ENCODE measurements at regions not wholly inside any gene's neighbourhood (a gene's known extent, or its start where the extent isn't known, plus 50 kb on each side); places are given as distances from the start of the nearest gene placed in this dataset.

- no peaks in the 10 kb centered on the region for H3K4me1 Mint-ChIP-seq
- no peak for ATAC-seq
- DNase-seq = no peak
- H3K36me3 Mint-ChIP-seq (ENCODE audit: low read depth) = no peaks in the 10 kb centered on the region
- ChIA-PET POLR2A (no interaction called here), CTCF (no interaction called here)
- H3K27me3 Mint-ChIP-seq = peaks cover 6% of the 10 kb centered on the region
- H3K9me3 Mint-ChIP-seq (ENCODE audit: low read depth) = peaks cover 9% of the 10 kb centered on the region
- no peak overlapping the region for H3K27ac Mint-ChIP-seq
- intact Hi-C loops (cut with DNase I, micrococcal nuclease) = no loop called here
- no peak overlapping the region for H3K4me3 Mint-ChIP-seq
Measured at GRCh38 chr12:114215746-114216145, 190.2 kb downstream of the TBX5 start.

- H3K4me1 Mint-ChIP-seq = no peaks in the 10 kb centered on the region
- POLR2A ChIA-PET = no interaction called here
- intact Hi-C loops (cut with DNase I, micrococcal nuclease) = no loop called here
Measured at GRCh38 chr12:114213055-114213581, 192.8 kb downstream of the TBX5 start.

GRCh38 chr12:114209861-114210260, 196.1 kb downstream of the TBX5 start:
- intact Hi-C loops (cut with DNase I, micrococcal nuclease) = no loop called here
- no peak overlapping the region for H3K4me3 Mint-ChIP-seq
- CTCF ChIA-PET = interaction anchor here (0.7 kb wide), 1 partner anchor 299 kb away, joined by 3 read pairs; no protein-coding TSS in a partner anchor
- peaks cover 5% of the 10 kb centered on the region for H3K9me3 Mint-ChIP-seq (ENCODE audit: low read depth)
- H3K4me1 Mint-ChIP-seq = no peaks in the 10 kb centered on the region
- H3K27me3 Mint-ChIP-seq = no peaks in the 10 kb centered on the region
- no peaks in the 10 kb centered on the region for H3K36me3 Mint-ChIP-seq (ENCODE audit: low read depth)
- ATAC-seq (no peak), DNase-seq (no peak)
- POLR2A ChIA-PET = no interaction called here
- H3K27ac Mint-ChIP-seq = no peak overlapping the region

More at GRCh38 chr12:114213055-114213581, 192.8 kb downstream of the TBX5 start:
- no peak overlapping the region for H3K4me3 Mint-ChIP-seq
- no peak for ATAC-seq
- CTCF ChIA-PET = interaction anchor here (0.6 kb wide), 2 partner anchors 706 to 739 kb away, joined by 3 read pairs; no protein-coding TSS in a partner anchor
- H3K27ac Mint-ChIP-seq = no peak overlapping the region
- peaks cover 7% of the 10 kb centered on the region for H3K9me3 Mint-ChIP-seq (ENCODE audit: low read depth)
- no peaks in the 10 kb centered on the region for H3K27me3 Mint-ChIP-seq
- DNase-seq = no peak
- no peaks in the 10 kb centered on the region for H3K36me3 Mint-ChIP-seq (ENCODE audit: low read depth)

DNA sequence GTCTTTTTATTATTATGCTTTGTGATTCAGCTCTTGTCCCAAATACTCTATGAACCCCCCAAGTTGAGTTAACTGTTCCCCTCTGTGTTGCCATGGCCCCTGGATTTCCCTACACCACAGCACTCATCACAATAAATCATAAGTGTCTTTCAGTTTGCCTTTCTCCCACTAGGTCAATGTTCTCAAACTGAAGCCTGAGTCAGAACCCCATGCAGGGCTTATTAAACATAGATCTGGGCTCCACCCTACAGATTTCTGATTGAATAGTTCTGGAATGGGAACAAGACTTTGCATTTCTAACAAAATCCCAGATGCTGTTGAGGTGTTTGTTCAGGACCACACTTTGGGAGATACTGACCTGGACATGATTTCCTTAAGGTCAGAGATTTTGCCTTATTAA, 199.4 kb downstream of the TBX5 start:
- Mint-ChIP-seq H3K27ac (no peak overlapping the region), H3K36me3 (ENCODE audit: low read depth) (no peaks in the 10 kb centered on the region), H3K4me1 (no peaks in the 10 kb centered on the region), H3K9me3 (ENCODE audit: low read depth) (no peaks in the 10 kb centered on the region), H3K27me3 (no peaks in the 10 kb centered on the region), H3K4me3 (no peak overlapping the region)
- intact Hi-C loops (cut with DNase I, micrococcal nuclease) = no loop called here
- POLR2A ChIA-PET = no interaction called here
- DNase-seq (no peak), ATAC-seq (no peak)
- CTCF ChIA-PET = interaction anchor here (0.6 kb wide), 1 partner anchor 75 kb away, joined by 3 read pairs; no protein-coding TSS in a partner anchor

- ATAC-seq (no peak), DNase-seq (no peak)
- H3K4me3 Mint-ChIP-seq = no peak overlapping the region
- H3K4me1 Mint-ChIP-seq = no peaks in the 10 kb centered on the region
- no peaks in the 10 kb centered on the region for H3K36me3 Mint-ChIP-seq (ENCODE audit: low read depth)
- intact Hi-C loops (cut with DNase I, micrococcal nuclease) = no loop called here
- CTCF ChIA-PET = no interaction called here
- no peak overlapping the region for H3K27ac Mint-ChIP-seq
- POLR2A ChIA-PET = no interaction called here
- H3K9me3 Mint-ChIP-seq (ENCODE audit: low read depth) = peaks cover 3% of the 10 kb centered on the region
- H3K27me3 Mint-ChIP-seq = no peaks in the 10 kb centered on the region
Measured at GRCh38 chr12:114201794-114202193, 204.2 kb downstream of the TBX5 start.

GRCh38 chr12:114194956-114195355, 211.0 kb downstream of the TBX5 start:
- ATAC-seq = no peak
- peaks cover 4% of the 10 kb centered on the region for H3K27me3 Mint-ChIP-seq
- CTCF ChIA-PET = no interaction called here
- H3K27ac Mint-ChIP-seq = no peak overlapping the region
- no peaks in the 10 kb centered on the region for H3K36me3 Mint-ChIP-seq (ENCODE audit: low read depth)
- no peaks in the 10 kb centered on the region for H3K4me1 Mint-ChIP-seq
- no peak overlapping the region for H3K4me3 Mint-ChIP-seq
- peaks cover 10% of the 10 kb centered on the region for H3K9me3 Mint-ChIP-seq (ENCODE audit: low read depth)
- intact Hi-C loops (cut with DNase I, micrococcal nuclease) = no loop called here
- no peak for DNase-seq
- POLR2A ChIA-PET = no interaction called here

DNA sequence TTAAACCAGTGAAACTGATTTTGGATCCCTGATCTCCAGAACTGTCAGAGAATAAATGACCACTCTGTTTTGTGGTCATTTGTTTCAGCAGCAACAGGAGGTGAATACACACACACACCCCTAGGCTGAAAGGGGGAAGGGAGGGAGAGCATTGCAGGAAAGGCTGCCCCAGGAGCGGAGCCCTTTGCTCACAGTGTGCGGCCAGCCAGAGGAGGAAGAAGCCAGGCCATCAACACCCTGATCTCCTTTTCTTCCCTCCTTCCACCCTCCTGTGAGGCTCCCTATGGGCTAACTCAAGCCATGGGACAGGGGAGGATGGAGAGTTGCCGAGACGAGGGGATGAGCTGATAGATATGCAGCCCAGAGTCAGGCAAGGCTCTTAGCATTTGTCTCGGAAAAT, 211.9 kb downstream of the TBX5 start:
- no peaks in the 10 kb centered on the region for H3K36me3 Mint-ChIP-seq (ENCODE audit: low read depth)
- peaks cover 10% of the 10 kb centered on the region for H3K9me3 Mint-ChIP-seq (ENCODE audit: low read depth)
- no peaks in the 10 kb centered on the region for H3K4me1 Mint-ChIP-seq
- ChIA-PET POLR2A (no interaction called here), CTCF (no interaction called here)
- DNase-seq (no peak), ATAC-seq (no peak)
- H3K27me3 Mint-ChIP-seq = peaks cover 4% of the 10 kb centered on the region
- H3K27ac Mint-ChIP-seq = no peak overlapping the region
- intact Hi-C loops (cut with DNase I, micrococcal nuclease) = no loop called here
- H3K4me3 Mint-ChIP-seq = no peak overlapping the region

DNA sequence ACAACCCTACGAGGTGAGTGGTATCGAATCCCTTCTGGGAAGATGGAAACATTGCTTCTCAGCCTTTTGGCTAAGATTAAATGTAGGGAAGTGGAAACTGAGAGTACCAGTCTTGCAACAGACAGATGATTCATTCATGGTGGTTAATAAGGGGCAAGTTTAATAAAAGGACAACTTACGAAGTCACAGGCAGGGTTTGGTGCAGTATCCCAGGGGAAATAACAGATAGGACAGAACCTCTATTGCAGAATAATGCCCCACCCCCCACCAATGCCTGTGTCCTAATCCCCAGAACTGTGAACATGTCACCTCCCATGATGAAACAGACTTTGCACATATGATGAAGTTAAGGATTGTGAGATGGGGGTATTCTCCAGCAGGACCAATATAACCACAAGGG, 212.5 kb downstream of the TBX5 start:
- ChIA-PET POLR2A (no interaction called here), CTCF (no interaction called here)
- intact Hi-C loops (cut with DNase I, micrococcal nuclease) = no loop called here
- no peak for DNase-seq
- Mint-ChIP-seq H3K4me1 (no peaks in the 10 kb centered on the region), H3K27ac (no peak overlapping the region), H3K27me3 (peaks cover 4% of the 10 kb centered on the region), H3K9me3 (ENCODE audit: low read depth) (peaks cover 13% of the 10 kb centered on the region), H3K4me3 (no peak overlapping the region), H3K36me3 (ENCODE audit: low read depth) (no peaks in the 10 kb centered on the region)
- ATAC-seq = no peak

- intact Hi-C loops (cut with DNase I, micrococcal nuclease) = no loop called here
- ChIA-PET CTCF (no interaction called here), POLR2A (no interaction called here)
- H3K36me3 Mint-ChIP-seq (ENCODE audit: low read depth) = no peaks in the 10 kb centered on the region
- DNase-seq (no peak), ATAC-seq (no peak)
- peaks cover 10% of the 10 kb centered on the region for H3K9me3 Mint-ChIP-seq (ENCODE audit: low read depth)
- no peak overlapping the region for H3K4me3 Mint-ChIP-seq
- no peak overlapping the region for H3K27ac Mint-ChIP-seq
- peaks cover 4% of the 10 kb centered on the region for H3K27me3 Mint-ChIP-seq
- H3K4me1 Mint-ChIP-seq = no peaks in the 10 kb centered on the region
Measured at GRCh38 chr12:114192549-114192948, 213.4 kb downstream of the TBX5 start.

DNA sequence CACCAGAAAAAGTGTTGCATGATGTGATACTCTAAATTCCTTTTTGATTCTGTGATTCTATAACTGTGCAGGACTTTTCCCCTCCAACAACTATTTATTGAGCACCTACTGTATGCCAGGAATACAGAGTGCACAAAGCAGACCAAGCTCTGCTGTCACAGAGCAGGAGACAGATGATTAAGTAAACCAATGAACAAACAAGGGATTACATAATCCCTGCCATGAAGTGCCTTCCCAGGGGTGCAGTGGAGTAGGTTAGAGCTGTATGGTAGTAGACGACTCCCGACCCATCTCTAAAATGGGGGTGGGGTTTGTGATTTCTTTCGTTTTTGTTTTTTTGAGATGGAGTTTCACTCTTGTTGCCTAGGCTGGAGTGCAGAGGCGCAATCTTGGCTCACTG, 213.9 kb downstream of the TBX5 start:
- no peaks in the 10 kb centered on the region for H3K36me3 Mint-ChIP-seq (ENCODE audit: low read depth)
- H3K4me3 Mint-ChIP-seq = no peak overlapping the region
- CTCF ChIA-PET = interaction anchor here (0.6 kb wide), 1 partner anchor 25 kb away, joined by 3 read pairs; no protein-coding TSS in a partner anchor
- H3K4me1 Mint-ChIP-seq = no peaks in the 10 kb centered on the region
- ATAC-seq = no peak
- DNase-seq = no peak
- H3K9me3 Mint-ChIP-seq (ENCODE audit: low read depth) = peaks cover 10% of the 10 kb centered on the region
- H3K27me3 Mint-ChIP-seq = peaks cover 4% of the 10 kb centered on the region
- intact Hi-C loops (cut with DNase I, micrococcal nuclease) = no loop called here
- POLR2A ChIA-PET = no interaction called here
- H3K27ac Mint-ChIP-seq = no peak overlapping the region

DNA sequence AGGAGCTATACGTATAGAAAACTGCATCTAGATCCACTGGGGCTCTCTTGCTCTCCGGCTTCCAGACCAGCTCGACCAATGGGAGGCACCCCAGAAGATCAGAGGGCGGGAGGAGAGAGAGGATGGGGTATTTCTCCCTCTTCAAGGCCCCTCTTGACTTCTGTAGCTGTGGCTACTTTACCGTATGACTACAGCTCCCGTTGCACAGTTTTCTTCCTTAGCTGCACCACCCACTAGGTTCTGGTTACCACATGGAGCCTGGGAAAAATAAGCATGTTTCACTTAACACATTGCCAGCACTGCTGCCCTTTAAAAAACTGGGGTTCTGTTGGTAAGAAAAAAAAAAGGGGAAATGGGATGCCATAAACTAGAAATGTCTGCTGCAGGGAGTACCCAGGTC, 214.4 kb downstream of the TBX5 start:
- Mint-ChIP-seq H3K27ac (no peak overlapping the region), H3K9me3 (ENCODE audit: low read depth) (peaks cover 10% of the 10 kb centered on the region), H3K27me3 (peaks cover 4% of the 10 kb centered on the region), H3K4me3 (no peak overlapping the region), H3K36me3 (ENCODE audit: low read depth) (no peaks in the 10 kb centered on the region), H3K4me1 (no peaks in the 10 kb centered on the region)
- intact Hi-C loops (cut with DNase I, micrococcal nuclease) = no loop called here
- POLR2A ChIA-PET = no interaction called here
- no peak for DNase-seq
- CTCF ChIA-PET = interaction anchor here (0.6 kb wide), 1 partner anchor 26 kb away, joined by 3 read pairs; no protein-coding TSS in a partner anchor
- ATAC-seq = no peak

GRCh38 chr12:114190971-114191370, 215.0 kb downstream of the TBX5 start:
- ChIA-PET POLR2A (no interaction called here), CTCF (no interaction called here)
- no peaks in the 10 kb centered on the region for H3K4me1 Mint-ChIP-seq
- ATAC-seq (no peak), DNase-seq (no peak)
- H3K9me3 Mint-ChIP-seq (ENCODE audit: low read depth) = peaks cover 10% of the 10 kb centered on the region
- H3K4me3 Mint-ChIP-seq = no peak overlapping the region
- H3K27ac Mint-ChIP-seq = no peak overlapping the region
- peaks cover 6% of the 10 kb centered on the region for H3K27me3 Mint-ChIP-seq
- intact Hi-C loops (cut with DNase I, micrococcal nuclease) = no loop called here
- no peaks in the 10 kb centered on the region for H3K36me3 Mint-ChIP-seq (ENCODE audit: low read depth)

DNA sequence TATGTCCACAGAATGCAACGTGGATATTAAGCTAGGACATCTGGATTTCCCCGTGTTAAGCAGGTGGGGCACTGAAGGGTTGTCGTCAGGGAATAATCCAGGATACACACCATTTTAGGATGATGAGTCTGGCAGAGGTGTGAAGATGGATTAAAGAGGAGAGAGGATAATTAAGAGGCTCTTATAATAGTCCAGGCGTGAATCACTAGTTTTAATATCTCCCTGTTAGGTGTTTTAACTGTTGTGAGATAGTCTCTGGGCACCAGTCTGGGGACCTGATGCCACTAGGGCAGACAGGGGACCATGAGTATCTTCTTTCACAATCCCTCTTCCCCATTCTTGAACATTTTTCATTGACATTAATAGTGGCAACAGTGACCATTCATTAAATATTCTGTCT, 216.7 kb downstream of the TBX5 start:
- H3K27me3 Mint-ChIP-seq = peaks cover 10% of the 10 kb centered on the region
- H3K4me1 Mint-ChIP-seq = no peaks in the 10 kb centered on the region
- H3K9me3 Mint-ChIP-seq (ENCODE audit: low read depth) = peaks cover 10% of the 10 kb centered on the region
- no peak overlapping the region for H3K4me3 Mint-ChIP-seq
- H3K27ac Mint-ChIP-seq = no peak overlapping the region
- no peaks in the 10 kb centered on the region for H3K36me3 Mint-ChIP-seq (ENCODE audit: low read depth)
- intact Hi-C loops (cut with DNase I, micrococcal nuclease) = no loop called here
- ATAC-seq (no peak), DNase-seq (no peak)
- ChIA-PET POLR2A (no interaction called here), CTCF (no interaction called here)

Measured in activated CD4-positive, alpha-beta T cell treated with anti-CD3 and anti-CD28 coated beads for 36 hours (primary cell).